ENCODE measurements at regions not wholly inside any gene's neighbourhood (a gene's known extent, or its start where the extent isn't known, plus 50 kb on each side); places are given as distances from the start of the nearest gene placed in this dataset.

DNA sequence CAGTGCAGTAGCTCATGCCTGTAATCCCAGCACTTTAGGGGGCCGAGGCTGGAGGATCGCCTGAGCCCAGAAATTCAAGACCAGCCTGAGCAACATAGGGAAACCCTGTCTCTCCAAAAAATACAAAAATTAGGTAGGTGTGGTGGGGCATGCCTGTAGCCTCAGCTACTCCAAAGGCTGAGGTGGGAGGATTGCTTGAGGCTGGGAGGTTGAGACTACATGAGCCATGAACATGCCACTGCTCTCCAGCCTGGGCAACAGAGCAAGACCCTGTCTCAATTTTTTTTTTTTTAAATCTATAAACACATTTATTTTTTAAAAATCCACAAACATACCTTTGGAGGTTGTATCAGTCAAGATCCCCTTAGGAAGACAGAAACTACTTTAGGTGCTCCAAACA is 326.3 kb downstream of the EPHA4 start:
- no peak overlapping the region for H3K4me3 ChIP-seq
- no peaks in the 10 kb centered on the region for H3K4me1 ChIP-seq
- ATAC-seq (no peak), DNase-seq (no peak)
- H3K9me3 ChIP-seq: peaks cover 0 to 7% (median 0%) of the 10 kb centered on the region in 11 donors
- no peaks in the 10 kb centered on the region for H3K36me3 ChIP-seq
- intact Hi-C loops (cut with DNase I): no loop called here
- no peaks in the 10 kb centered on the region for H3K27me3 ChIP-seq
- WGBS, 2 donors: 92 to 94% methylated on average over 2 of the region's 2 CpGs
- H3K27ac ChIP-seq: no peak overlapping the region
- TF ChIP-seq, protein P1, sequence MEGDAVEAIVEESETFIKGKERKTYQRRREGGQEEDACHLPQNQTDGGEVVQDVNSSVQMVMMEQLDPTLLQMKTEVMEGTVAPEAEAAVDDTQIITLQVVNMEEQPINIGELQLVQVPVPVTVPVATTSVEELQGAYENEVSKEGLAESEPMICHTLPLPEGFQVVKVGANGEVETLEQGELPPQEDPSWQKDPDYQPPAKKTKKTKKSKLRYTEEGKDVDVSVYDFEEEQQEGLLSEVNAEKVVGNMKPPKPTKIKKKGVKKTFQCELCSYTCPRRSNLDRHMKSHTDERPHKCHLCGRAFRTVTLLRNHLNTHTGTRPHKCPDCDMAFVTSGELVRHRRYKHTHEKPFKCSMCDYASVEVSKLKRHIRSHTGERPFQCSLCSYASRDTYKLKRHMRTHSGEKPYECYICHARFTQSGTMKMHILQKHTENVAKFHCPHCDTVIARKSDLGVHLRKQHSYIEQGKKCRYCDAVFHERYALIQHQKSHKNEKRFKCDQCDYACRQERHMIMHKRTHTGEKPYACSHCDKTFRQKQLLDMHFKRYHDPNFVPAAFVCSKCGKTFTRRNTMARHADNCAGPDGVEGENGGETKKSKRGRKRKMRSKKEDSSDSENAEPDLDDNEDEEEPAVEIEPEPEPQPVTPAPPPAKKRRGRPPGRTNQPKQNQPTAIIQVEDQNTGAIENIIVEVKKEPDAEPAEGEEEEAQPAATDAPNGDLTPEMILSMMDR (IDR thresholded peaks at IDR 0.05): no peak

- TF ChIP-seq, protein P1 (IDR thresholded peaks at IDR 0.05): no peak
- no peaks in the 10 kb centered on the region for H3K36me3 ChIP-seq
- no peak overlapping the region for H3K27ac ChIP-seq
- peaks cover 0 to 18% (median 0%) of the 10 kb centered on the region in 11 donors for H3K9me3 ChIP-seq
- H3K4me1 ChIP-seq: no peaks in the 10 kb centered on the region
- H3K27me3 ChIP-seq: no peaks in the 10 kb centered on the region
- DNase-seq (no peak), ATAC-seq (no peak)
- intact Hi-C loops (cut with DNase I): no loop called here
- 28 to 38% methylated on average over 4 of the region's 4 CpGs for WGBS, 2 donors
- no peak overlapping the region for H3K4me3 ChIP-seq
These were observed 317.8 kb downstream of the EPHA4 start for GRCh38 chr2:221254299-221254698.

- DNase-seq (no peak), ATAC-seq (no peak)
- no peak overlapping the region for H3K27ac ChIP-seq
- WGBS, 2 donors: 69 to 71% methylated on average over 5 of the region's 5 CpGs
- H3K9me3 ChIP-seq: peaks cover 0 to 10% (median 0%) of the 10 kb centered on the region in 11 donors
- TF ChIP-seq, protein P1 (IDR thresholded peaks at IDR 0.05): no peak
- H3K4me3 ChIP-seq: no peak overlapping the region
- intact Hi-C loops (cut with DNase I): no loop called here
- H3K4me1 ChIP-seq: no peaks in the 10 kb centered on the region
- no peaks in the 10 kb centered on the region for H3K36me3 ChIP-seq
- no peaks in the 10 kb centered on the region for H3K27me3 ChIP-seq
These were observed 316.2 kb downstream of the EPHA4 start for GRCh38 chr2:221255862-221256261.

DNA sequence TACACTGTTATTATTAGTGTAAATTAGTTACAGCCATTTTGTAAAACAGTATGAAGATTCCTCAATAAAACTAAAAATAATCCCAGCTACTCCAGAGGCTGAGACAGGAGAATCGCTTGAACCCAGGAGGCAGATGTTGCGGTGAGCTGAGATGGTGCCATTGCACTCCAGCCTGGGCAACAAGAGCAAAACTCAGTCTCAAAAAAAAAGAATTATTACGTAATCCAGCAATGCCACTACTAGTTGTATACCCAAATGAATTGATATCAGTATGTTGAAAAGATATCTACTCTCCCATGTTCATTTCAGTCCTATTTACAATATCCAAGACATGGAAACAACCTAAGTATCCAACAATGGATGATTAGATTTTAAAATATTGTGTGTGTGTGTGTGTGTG is 313.6 kb downstream of the EPHA4 start:
- intact Hi-C loops (cut with DNase I): no loop called here
- ATAC-seq (no peak), DNase-seq (no peak)
- Histone ChIP-seq H3K9me3 (peaks cover 0 to 10% (median 0%) of the 10 kb centered on the region in 11 donors), H3K4me1 (no peaks in the 10 kb centered on the region), H3K36me3 (no peaks in the 10 kb centered on the region), H3K4me3 (no peak overlapping the region), H3K27me3 (no peaks in the 10 kb centered on the region), H3K27ac (no peak overlapping the region)
- TF ChIP-seq, protein P1 (IDR thresholded peaks at IDR 0.05): no peak
- 94 to 97% methylated on average over 3 of the region's 3 CpGs for WGBS, 2 donors

Data from heart right ventricle (tissue), 16 donors.